Fibroblast of skin of right biceps (primary cell): ENCODE measurements at regions not wholly inside any gene's neighbourhood (a gene's known extent, or its start where the extent isn't known, plus 50 kb on each side); places are given as distances from the start of the nearest gene placed in this dataset.
"Not testable (repeated sequence)": the region's sequence is repeated elsewhere in the genome, so short reads cannot be mapped to it uniquely, and the experiment has no call there.

ENCODE experiments used
- DNase-seq: peaks from one replicate; pipeline ENCODE4 v3.0.0-alpha.2; 2013

- DNase-seq = no peak
Measured at GRCh38 chr10:130708465-130709070, 572.4 kb downstream of the GLRX3 start.

GRCh38 chr10:130709415-130709814, 573.2 kb downstream of the GLRX3 start:
- no peak for DNase-seq

GRCh38 chr10:130711072-130711471, 574.9 kb downstream of the GLRX3 start:
- DNase-seq = no peak

GRCh38 chr10:130713135-130713534, 576.9 kb downstream of the GLRX3 start:
- DNase-seq = no peak

DNA sequence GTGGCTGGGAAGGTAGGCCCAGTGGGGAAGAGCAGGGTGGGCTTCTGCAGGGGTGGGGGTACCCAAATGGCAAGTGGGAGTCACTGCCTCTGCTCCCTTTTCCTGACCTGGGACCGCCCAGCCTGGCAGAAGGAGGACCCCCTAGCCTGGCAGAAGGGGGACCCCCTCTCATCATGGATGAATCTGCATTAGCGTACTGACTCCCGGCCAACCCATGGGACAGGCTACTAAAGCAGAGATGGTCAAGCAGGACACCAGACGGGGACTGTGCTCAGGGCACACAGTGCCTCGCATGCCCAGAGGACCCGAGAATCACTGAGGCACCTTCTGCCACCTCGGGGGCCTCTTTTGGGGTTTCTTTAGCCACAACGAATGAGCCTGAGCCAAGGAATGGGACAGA, 577.5 kb downstream of the GLRX3 start:
- DNase-seq = no peak

- DNase-seq = no peak
Measured at GRCh38 chr10:130714742-130715467, 578.7 kb downstream of the GLRX3 start.

DNA sequence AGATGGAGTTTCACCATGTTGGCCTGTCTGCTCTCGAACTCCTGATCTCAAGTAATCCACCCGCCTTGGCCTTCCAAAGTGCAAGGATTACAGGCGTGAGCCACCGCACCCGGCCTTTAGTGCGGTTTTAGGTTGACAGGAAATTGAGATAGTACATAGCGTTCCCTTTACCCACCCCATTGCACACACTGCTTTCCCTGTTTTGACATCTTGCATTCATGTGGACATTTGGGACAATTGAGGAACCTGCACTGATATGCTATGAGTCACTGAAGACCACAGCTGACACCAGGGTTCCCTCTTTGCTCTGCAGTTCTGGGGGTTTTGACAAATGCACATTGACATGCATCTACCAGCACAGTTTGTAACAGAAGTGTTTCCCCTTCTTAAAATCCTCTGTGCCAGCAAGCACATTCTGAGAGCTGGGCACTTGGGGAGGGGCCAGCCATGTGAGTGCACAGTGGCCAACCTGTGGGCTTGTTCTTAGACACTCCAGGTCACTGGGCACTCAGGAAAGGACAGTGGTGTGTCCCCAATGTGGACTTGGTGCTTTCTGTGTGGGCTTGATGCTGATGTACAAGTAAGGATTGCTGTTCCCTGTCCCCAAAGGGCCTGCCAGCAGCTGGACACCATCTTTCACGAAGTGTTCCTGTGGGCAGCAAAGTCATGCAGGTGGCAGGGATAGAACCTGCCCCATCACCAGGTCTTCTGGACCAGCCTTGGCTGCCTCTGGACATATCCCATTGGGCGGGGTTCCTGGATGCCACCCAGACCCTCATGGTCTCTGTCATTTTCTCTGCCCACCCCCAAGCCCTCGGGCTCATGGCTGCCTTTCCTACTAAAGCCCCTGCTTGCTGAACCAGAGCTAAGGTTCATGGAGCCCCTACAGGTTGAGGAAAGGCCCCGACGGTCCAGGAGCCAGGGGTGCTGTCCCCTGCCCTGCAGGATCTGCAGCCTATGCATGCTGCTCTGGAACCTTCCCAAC, 579.8 kb downstream of the GLRX3 start:
- DNase-seq = no peak

GRCh38 chr10:130717083-130717482, 580.9 kb downstream of the GLRX3 start:
- DNase-seq = no peak

DNA sequence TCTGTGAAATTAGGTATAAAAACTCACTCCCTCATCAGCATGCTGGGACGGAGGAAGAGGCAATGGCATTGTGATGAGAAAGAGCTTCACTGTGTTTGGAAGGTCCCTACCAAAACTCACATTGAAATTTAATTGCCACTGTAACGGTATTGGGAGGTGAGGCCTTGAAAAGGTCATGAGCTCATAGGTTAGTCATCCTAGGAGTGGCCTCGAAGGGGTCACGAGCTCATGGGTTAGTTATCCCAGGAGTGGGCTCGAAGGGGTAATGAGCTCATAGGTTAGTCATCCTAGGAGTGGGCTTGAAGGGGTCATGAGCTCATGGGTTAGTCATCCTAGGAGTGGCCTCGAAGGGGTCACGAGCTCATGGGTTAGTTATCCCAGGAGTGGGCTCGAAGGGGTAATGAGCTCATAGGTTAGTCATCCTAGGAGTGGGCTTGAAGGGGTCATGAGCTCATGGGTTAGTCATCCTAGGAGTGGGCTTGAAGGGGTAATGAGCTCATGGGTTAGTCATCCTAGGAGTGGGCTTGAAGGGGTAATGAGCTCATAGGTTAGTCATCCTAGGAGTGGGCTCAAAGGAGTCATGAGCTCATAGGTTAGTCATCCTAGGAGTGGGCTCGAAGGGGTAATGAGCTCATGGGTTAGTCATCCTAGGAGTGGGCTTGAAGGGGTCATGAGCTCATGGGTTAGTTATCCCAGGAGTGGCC, 582.7 kb downstream of the GLRX3 start:
- not testable (repeated sequence) for DNase-seq

GRCh38 chr10:130719448-130719752, 583.2 kb downstream of the GLRX3 start:
- DNase-seq = no peak

DNA sequence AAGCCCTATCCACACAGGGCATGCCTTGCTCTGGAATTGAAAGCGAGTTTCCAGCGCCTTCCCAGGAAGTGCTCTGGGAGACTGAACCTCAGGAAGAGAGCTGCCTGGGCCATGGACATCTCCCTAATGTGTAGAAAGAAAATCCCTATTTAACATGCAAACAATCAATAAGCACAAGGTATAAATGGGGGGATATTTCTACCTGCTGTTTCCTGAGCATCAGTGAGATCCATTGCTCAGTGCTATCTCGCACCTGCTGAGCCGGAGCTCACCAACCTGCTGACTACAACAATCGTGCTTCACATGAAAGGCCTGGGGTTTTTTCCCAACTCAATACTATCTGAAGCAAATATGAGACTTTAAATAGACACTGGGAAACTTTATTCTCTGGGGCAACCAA, 584.0 kb downstream of the GLRX3 start:
- DNase-seq = no peak

- DNase-seq = no peak
Measured at GRCh38 chr10:130721971-130722370, 585.8 kb downstream of the GLRX3 start.

DNA sequence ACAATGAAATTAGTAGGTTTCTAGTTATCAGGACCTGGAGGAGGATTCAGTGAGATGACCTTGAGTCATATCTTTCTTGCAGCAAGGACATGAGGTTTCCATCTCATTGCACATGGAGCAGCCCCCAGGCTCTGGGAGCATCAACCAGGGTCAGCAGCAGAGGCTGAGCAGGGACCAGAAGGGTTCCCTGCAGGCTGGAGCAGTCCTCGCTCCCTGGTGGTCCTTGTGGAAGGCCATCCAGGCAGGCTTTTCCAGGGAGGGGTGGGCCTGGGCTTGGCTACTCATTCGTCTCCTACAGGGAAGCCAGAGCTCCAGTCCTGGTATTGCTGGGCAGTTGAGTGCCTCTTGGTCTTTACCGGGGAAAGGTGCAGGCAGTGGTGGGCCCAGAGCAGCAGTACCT, 587.5 kb downstream of the GLRX3 start:
- no peak for DNase-seq

DNA sequence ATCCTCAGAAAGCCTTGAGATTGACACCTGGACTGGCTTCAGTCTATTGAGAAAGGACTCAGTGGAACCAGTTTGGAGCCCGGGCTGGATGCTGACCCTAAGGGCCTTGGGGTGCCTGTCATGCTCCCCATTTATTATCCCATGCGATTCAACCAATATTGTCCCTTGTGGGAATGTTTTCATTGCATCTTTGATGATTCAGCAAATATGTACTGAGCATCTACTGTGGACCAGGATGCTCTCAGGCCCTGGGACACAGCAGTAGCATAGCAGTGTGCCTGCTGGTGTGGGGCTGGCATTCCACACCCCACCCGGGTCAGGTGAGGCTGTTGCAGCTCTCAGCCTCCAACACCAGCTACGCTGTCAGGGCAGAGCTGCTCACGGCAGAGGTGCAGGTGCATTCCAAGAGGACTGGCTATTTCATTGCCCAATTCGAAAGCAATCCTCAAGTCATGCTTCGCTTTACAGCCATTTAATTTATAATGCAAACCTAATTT, 586.0 kb downstream of the TCERG1L start:
- no peak for DNase-seq

DNA sequence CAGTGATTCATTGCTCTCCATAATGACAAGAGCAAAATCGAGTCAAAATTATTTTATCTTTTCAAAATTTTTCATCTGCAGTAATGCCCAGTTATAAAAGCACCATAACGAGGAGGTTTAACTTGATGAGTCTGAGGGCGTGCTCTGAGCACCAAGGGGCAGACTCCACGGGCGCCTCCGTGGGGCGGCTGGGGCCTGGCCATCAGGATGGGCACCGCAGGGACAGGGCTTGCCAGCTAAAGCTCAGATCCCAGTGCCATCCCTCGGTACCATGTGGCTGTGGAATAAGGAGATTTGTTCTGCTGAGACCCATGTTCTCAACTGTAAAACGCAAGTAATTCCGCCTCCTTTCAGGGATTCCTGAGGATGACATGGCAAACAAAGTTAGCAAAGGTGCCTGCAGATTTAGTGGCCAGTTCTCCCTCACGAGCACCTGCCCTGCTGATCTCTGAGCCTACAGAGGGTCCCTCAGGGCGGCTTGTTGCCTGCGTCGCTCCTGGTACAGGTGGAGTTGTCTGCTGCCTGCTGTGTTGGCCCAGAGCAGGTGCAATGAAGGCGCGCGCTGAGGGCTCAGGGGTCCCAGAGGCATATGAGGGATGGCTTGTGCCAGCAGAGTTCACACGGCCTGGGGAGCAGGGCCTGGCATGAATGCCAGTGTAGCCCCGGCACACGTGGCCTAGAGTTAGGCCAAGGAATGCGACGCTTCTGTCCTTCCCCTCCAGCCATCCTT, 584.4 kb downstream of the TCERG1L start:
- DNase-seq = no peak

DNA sequence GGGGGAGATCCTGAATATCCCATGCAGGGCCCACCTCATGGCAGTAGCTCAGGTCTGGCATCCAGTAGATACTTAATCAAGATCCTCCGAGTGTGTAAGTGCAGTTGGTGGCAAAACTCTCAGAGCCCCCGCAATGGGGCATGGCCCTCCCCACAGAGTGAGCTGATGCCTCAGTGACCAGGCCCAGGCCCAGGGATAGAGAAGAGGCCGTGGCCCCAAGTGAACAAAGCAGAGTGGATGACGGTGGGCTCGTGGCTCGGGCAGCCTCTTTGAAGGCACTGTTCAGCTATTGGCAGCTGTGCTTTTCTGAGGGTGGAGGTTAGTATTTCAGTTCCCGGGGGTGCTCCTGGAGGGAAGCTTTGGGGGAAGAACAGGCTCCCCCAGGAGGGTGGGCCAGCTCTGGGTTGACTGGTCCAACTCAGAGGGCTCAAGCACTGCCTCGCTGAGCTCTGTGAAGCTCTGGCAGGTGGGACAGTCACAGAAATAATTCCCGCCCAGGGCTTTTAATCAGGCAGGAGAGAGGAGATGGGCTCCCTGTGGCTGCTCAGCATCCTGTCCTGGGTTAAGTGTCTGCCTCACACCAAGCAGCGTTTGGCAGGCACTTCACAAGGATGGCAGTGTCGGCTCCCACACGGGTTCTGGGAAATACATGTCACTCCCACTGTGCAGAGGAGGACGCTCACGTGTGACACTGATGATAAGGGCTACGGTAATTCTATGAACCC, 583.6 kb downstream of the TCERG1L start:
- no peak for DNase-seq

GRCh38 chr10:130728531-130729215, 582.8 kb downstream of the TCERG1L start:
- DNase-seq = no peak

GRCh38 chr10:130729876-130730275, 581.6 kb downstream of the TCERG1L start:
- DNase-seq = no peak

DNA sequence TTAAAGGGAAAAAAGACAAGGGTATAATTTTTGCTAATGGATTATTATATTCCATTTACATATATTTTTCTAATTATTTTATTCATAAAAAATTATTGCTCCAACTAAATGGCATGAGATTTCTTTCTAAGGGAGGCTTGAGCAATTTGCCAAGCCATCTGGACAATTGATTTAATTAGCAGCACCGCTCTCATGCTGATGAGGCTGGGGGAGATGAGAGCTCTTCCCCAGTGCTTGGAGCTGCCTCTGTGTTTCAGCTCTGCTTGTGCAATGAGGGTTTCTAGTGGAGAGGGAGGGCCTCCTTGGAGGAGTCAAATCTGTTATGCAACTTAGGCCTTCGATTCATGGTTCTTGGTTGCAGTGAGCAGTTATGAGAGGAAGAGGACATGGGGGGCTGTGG, 574.3 kb downstream of the TCERG1L start:
- DNase-seq = no peak

DNA sequence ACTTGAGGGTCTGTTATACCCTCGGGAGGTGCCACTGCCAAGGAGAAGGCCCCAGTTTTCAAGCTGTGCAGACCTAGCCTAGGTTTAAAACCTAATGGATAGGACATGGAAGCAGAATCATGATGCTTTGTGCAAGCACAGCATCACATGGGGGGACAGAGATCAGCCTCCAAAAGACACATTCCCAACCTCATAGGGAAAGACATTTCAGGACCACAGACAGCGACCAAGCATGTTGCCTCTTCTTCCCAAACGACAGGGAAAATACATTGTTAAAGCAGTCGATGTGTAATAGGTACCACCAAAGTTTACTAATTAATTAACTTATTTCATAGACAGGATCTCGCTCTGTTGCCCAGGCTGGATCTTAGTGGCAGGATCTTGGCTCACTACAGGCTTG, 573.9 kb downstream of the TCERG1L start:
- DNase-seq = no peak
